ENCODE measurements at regions not wholly inside any gene's neighbourhood (a gene's known extent, or its start where the extent isn't known, plus 50 kb on each side); places are given as distances from the start of the nearest gene placed in this dataset.

GRCh38 chr4:169869490-169869889 lies 111.7 kb upstream of the HPF1 start (continued):
- TF ChIP-seq ZNF645 (tag by site-specific recombination; IDR thresholded peaks at IDR 0.05) (no peak), ZBTB21 (tag by site-specific recombination; IDR thresholded peaks at IDR 0.05) (peak; percentile 40; the same call in 1 of the 2 replicates), ZNF211 (tag by site-specific recombination; IDR thresholded peaks at IDR 0.05; ENCODE audit: low read depth) (no peak)

GRCh38 chr4:169861593-169861992 lies 103.8 kb upstream of the HPF1 start:
- no peak overlapping the region for H3K27ac ChIP-seq (ENCODE audit: extremely low read depth, low read depth, low read length)
- H3K4me3 ChIP-seq (ENCODE audit: low read depth, low read length): no peak overlapping the region
- H3K9me3 ChIP-seq (ENCODE audit: control insufficient read depth, insufficient read depth, low read depth, low read length): no peaks in the 10 kb centered on the region
- no peaks in the 10 kb centered on the region for H3K36me3 ChIP-seq (ENCODE audit: control insufficient read depth in 2 of 2, insufficient read depth in 1 of 2, low read length in 2 of 2)
- TF ChIP-seq ZNF701 (tag by site-specific recombination; IDR thresholded peaks at IDR 0.05) (no peak), ELK4 (IDR thresholded peaks at IDR 0.05; ENCODE audit: borderline replicate concordance, low read depth, low read length) (no peak), ZNF433 (tag by site-specific recombination; IDR thresholded peaks at IDR 0.05; ENCODE audit: low read depth) (no peak), ZNF175 (tag by site-specific recombination; IDR thresholded peaks at IDR 0.05) (no peak), ZEB2 (tag by site-specific recombination; IDR thresholded peaks at IDR 0.05) (no peak), ZNF600 (tag by site-specific recombination; IDR thresholded peaks at IDR 0.05) (no peak), ZIC2 (tag by site-specific recombination; IDR thresholded peaks at IDR 0.05) (no peak), ZNF501 (tag by site-specific recombination; IDR thresholded peaks at IDR 0.05) (no peak), ZNF146 (tag by site-specific recombination; IDR thresholded peaks at IDR 0.05) (no peak), PRDM10 (tag by site-specific recombination; IDR thresholded peaks at IDR 0.05) (no peak), ZNF514 (tag by site-specific recombination; IDR thresholded peaks at IDR 0.05) (no peak), ZNF266 (tag by site-specific recombination; IDR thresholded peaks at IDR 0.05; ENCODE audit: low read depth) (no peak)
- POLR2A ChIA-PET: no interaction called here
- H3K4me1 ChIP-seq (ENCODE audit: control insufficient read depth, insufficient read depth, low read length): no peaks in the 10 kb centered on the region
- CTCF ChIA-PET: no interaction called here

GRCh38 chr4:169859366-169860216 lies 101.8 kb upstream of the HPF1 start:
- ChIA-PET CTCF (no interaction called here), POLR2A (no interaction called here)
- Histone ChIP-seq H3K36me3 (ENCODE audit: control insufficient read depth in 2 of 2, insufficient read depth in 1 of 2, low read length in 2 of 2) (no peaks in the 10 kb centered on the region), H3K9me3 (ENCODE audit: control insufficient read depth, insufficient read depth, low read depth, low read length) (no peaks in the 10 kb centered on the region), H3K4me3 (ENCODE audit: low read depth, low read length) (no peak overlapping the region), H3K27ac (ENCODE audit: extremely low read depth, low read depth, low read length) (no peak overlapping the region), H3K4me1 (ENCODE audit: control insufficient read depth, insufficient read depth, low read length) (no peaks in the 10 kb centered on the region)
- TF ChIP-seq ZBTB17 (tag by site-specific recombination; IDR thresholded peaks at IDR 0.05) (no peak), ZBTB26 (tag by site-specific recombination; optimal IDR thresholded peaks at IDR 0.05) (no peak), ZNF16 (tag by site-specific recombination; IDR thresholded peaks at IDR 0.05; ENCODE audit: low read depth) (no peak), ZNF404 (tag by site-specific recombination; IDR thresholded peaks at IDR 0.05) (no peak), ZNF639 (tag by site-specific recombination; IDR thresholded peaks at IDR 0.05) (no peak), KLF1 (tag by site-specific recombination; IDR thresholded peaks at IDR 0.05) (no peak), SCRT2 (tag by site-specific recombination; IDR thresholded peaks at IDR 0.05) (no peak), ZNF792 (tag by site-specific recombination; IDR thresholded peaks at IDR 0.05) (no peak), ZNF677 (tag by site-specific recombination; IDR thresholded peaks at IDR 0.05) (no peak), ZNF549 (tag by site-specific recombination; IDR thresholded peaks at IDR 0.05) (no peak)
